HAP-1 (cell line): ENCODE measurements at regions not wholly inside any gene's neighbourhood (a gene's known extent, or its start where the extent isn't known, plus 50 kb on each side); places are given as distances from the start of the nearest gene placed in this dataset.
"Not testable (repeated sequence)": the region's sequence is repeated elsewhere in the genome, so short reads cannot be mapped to it uniquely, and the experiment has no call there.

Experiments
- DNase-seq, 2 experiments: peaks; one replicate each; pipeline ENCODE4 v3.0.0-alpha.2; 2016 to 2020; ENCODE audit warnings: low spot score in 2 of 2
- H3K27me3 ChIP-seq: fragments of 250-450 bp; sonication (Bioruptor Pico); 2 replicates; pipeline ENCODE4 v1.5.1; 2020; ENCODE audit warnings: low read depth, mild to moderate bottlenecking, moderate library complexity
- H3K36me3 ChIP-seq: fragments of 250-450 bp; sonication (Bioruptor Pico); replicated peaks from 2 replicates; pipeline ENCODE4 v1.5.1; 2020; ENCODE audit warnings: mild to moderate bottlenecking
- H3K4me1 ChIP-seq: fragments of 250-450 bp; sonication (Bioruptor Pico); 2 replicates; pipeline ENCODE4 v1.5.1; 2020; ENCODE audit warnings: mild to moderate bottlenecking
- H3K4me3 ChIP-seq: fragments of 250-450 bp; sonication (Bioruptor Pico); 2 replicates; pipeline ENCODE4 v1.5.1; 2020; ENCODE audit warnings: mild to moderate bottlenecking, moderate library complexity
- H3K9me3 ChIP-seq: fragments of 250-450 bp; sonication (Bioruptor Pico); 2 replicates; pipeline ENCODE4 v1.5.1; 2020; ENCODE audit warnings: mild to moderate bottlenecking, moderate library complexity
- in situ Hi-C: fragments of 300-500 bp; cut with MboI; formaldehyde crosslinking; loops from 3 replicates; pipeline ENCODE4 v1.14.3; 2020; ENCODE audit warnings: low sequenced_read_pairs, inconsistent platforms, mixed read lengths

DNA sequence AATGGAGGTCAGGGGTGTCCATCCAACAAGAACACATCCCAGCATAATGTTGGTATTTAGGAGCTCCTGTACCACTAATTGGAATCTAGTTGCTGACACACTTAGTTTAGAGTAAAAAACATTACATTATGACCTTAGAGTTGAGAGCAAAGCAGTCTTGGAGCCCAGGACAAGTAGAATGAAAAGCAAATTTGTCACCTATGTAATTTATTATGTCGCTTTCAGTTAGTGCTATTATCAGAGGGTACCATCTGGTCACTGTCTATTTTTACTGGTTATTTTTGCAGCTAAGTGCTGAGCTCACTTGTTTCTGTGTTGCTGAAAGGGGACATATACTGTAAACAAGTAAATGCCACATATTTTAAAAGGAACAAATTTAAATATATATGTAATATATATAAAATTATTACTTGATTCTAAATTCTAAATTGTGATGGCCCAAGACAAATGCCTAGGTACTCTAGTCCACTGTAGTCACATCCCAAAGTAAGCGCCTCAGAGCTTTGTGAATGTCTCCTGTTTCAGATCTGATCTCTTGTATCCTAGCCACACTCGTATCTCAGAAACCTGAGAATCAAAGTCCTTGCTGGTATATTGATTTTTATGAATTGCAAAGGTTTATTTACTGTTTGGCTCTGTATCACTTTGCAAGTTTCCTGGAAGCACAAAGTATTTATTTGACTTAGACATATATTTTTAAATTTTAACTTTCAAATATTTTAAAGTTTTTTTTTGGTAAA lies 148.6 kb upstream of the MAN1A1 start:
- in situ Hi-C loops, result no loop called here
- H3K4me3 ChIP-seq, result no peak overlapping the region
- H3K4me1 ChIP-seq, result no peaks in the 10 kb centered on the region
- DNase-seq, result no peak
- H3K36me3 ChIP-seq, result no peaks in the 10 kb centered on the region
- no peaks in the 10 kb centered on the region for H3K27me3 ChIP-seq
- H3K9me3 ChIP-seq, result no peaks in the 10 kb centered on the region

DNA sequence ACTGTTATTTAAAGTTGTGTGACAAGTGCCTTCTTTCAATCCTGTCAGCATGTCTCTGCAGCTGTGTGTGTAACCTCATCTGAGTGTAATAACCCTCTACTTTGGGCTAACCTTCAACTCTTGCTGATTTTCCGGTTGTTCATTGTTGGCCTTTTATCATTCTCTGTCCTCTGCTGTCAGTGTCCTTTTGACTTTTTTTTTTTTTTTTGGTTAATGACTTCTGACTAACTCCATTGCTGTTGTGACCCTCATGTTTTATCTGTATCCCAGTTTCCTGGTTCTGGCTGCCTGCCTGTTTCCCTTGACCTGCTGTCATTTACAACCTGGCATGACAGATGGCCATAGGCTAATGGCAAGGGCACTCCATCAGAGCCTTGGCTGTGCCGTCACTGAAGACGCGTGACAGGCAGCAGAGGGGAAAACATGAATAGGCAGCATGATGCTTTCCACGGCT lies 145.7 kb upstream of the MAN1A1 start:
- in situ Hi-C loops, result no loop called here
- Histone ChIP-seq H3K36me3 (no peaks in the 10 kb centered on the region), H3K27me3 (no peaks in the 10 kb centered on the region), H3K4me1 (no peaks in the 10 kb centered on the region), H3K4me3 (no peak overlapping the region), H3K9me3 (no peaks in the 10 kb centered on the region)
- no peak for DNase-seq

DNA sequence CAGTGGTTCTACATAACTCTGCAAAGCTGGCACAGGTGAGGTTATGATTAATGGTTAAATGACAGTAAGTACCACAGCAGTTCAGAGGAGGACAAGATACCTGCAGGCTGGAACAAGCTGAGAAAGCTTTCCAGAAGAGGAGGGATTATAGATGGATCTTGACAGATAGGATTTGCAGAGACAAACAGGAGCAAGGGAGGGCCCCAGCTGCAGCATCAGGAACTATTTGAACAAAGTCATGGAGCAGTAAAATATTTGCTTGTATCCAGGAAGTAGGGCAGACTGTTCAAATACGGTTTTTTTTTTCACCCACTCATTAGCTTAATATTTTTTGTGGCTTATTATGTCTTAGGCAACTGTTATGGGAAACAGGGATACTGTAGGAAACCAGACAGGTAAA lies 144.4 kb upstream of the MAN1A1 start:
- no peak overlapping the region for H3K4me3 ChIP-seq
- no peak for DNase-seq
- no peaks in the 10 kb centered on the region for H3K4me1 ChIP-seq
- H3K36me3 ChIP-seq, result no peaks in the 10 kb centered on the region
- in situ Hi-C loops, result no loop called here
- no peaks in the 10 kb centered on the region for H3K9me3 ChIP-seq
- no peaks in the 10 kb centered on the region for H3K27me3 ChIP-seq

DNA sequence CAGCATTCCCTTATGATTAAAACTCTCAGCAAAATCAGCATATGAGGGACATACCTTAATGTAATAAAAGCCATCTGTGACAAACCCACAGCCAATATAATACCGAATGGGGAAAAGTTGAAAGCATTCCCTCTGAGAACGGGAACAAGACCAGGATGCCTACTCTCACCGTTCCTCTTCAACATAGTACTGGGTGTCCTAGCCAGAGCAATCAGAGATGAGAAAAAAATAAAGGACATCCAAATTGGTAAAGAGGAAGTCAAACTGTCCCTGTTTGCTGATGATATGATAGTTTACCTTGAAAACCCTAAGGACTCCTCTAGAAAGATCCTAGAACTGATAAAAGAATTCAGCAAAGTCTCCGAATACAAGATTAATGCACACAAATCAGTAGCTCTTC lies 141.6 kb upstream of the MAN1A1 start:
- H3K4me3 ChIP-seq, H3K27me3 ChIP-seq, in situ Hi-C loops, H3K36me3 ChIP-seq, H3K4me1 ChIP-seq, H3K9me3 ChIP-seq, DNase-seq: not testable (repeated sequence)

DNA sequence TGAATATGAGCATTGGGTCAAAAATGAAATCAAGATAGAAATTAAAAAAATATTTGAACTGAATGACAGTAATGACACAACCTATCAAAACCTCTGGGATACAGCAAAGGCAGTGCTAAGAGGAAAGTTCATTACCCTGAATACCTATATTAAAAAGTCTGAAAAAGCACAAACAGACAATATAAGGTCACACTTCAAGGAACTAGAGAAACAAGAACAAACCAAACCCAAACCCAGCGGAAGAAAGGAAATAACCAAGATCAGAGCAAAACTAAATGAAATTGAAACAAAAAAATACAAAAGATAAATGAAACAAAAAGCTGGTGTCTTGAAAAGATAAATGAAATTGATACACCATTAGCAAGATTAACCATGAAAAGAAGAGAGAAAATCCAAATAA lies 140.5 kb upstream of the MAN1A1 start:
- H3K4me1 ChIP-seq, H3K36me3 ChIP-seq, H3K9me3 ChIP-seq, H3K4me3 ChIP-seq, in situ Hi-C loops, DNase-seq, H3K27me3 ChIP-seq: not testable (repeated sequence)

DNA sequence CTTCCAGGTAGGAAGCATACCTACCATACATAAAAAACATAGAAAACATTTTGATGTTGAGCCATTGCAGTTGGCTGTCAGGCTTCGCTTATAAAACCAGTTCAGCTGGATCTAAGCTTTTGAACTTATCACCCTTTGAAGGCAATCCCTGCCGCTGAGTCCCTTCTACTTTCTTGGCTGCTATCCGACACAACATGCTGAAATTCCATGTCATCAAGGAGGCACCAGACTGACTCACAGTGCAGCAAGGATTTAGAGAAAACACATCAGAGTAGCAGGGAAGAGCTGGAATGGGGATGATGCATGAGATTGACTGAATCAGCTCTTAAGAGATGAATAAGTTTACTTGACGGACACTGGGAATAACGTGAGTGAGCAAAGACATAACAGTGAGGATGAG lies 135.0 kb upstream of the MAN1A1 start:
- DNase-seq, result no peak
- no peak overlapping the region for H3K4me3 ChIP-seq
- no peaks in the 10 kb centered on the region; the same call in 1 of the 2 replicates for H3K27me3 ChIP-seq
- H3K4me1 ChIP-seq, result no peaks in the 10 kb centered on the region; the same call in 1 of the 2 replicates
- H3K36me3 ChIP-seq, result no peaks in the 10 kb centered on the region
- in situ Hi-C loops, result no loop called here
- no peaks in the 10 kb centered on the region for H3K9me3 ChIP-seq

DNA sequence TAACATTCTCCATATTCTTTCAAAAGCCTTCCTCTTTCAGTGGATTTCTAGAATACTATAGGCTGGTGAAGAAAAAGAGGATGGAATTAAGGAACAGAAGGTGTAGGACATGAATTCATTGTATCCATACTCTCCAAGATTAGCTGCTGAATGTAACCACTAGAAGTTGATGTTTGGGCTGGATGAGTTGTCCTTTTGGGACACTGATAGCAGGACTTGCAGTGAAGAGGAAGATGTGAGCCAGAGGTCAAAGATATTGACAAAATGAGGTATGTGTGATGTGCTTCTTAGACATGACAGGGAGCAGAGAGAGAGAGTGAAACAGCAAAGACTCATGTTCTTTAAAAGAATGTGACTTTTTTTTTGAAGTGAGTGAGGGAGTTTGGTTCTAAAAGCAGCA lies 134.3 kb upstream of the MAN1A1 start:
- no peak overlapping the region for H3K4me3 ChIP-seq
- in situ Hi-C loops, result no loop called here
- DNase-seq, result no peak

DNA sequence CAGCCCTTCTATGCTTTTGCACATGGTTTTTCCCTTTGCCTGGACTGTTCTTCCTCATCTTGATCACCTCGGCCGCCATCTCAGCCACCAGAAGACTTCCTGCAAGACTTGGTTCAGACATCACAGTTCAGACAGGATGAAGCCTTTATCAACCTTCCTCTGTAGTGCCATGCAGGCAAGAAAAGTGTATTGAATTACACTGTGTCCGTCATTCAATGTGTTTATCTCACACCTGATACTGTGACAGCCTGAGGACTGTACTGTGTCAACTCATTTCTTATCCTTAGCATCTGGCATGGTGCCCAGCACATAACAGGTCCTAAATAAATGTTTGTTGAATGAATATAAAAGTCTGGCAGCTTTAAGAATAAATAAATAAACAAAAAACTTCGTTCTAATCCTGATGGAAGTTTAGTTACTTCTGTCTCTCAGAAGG lies 133.3 kb upstream of the MAN1A1 start:
- no peaks in the 10 kb centered on the region; the same call in 1 of the 2 replicates for H3K27me3 ChIP-seq
- no peaks in the 10 kb centered on the region for H3K36me3 ChIP-seq
- H3K4me3 ChIP-seq, result no peak overlapping the region
- H3K9me3 ChIP-seq, result no peaks in the 10 kb centered on the region
- in situ Hi-C loops, result no loop called here
- peaks cover 3% of the 10 kb centered on the region for H3K4me1 ChIP-seq
- no peak for DNase-seq

More for the DNA sequence above, 134.3 kb upstream of the MAN1A1 start:
- H3K36me3 ChIP-seq, result no peaks in the 10 kb centered on the region
- no peaks in the 10 kb centered on the region; the same call in 1 of the 2 replicates for H3K27me3 ChIP-seq
- no peaks in the 10 kb centered on the region; the same call in 1 of the 2 replicates for H3K4me1 ChIP-seq
- H3K9me3 ChIP-seq, result no peaks in the 10 kb centered on the region

DNA sequence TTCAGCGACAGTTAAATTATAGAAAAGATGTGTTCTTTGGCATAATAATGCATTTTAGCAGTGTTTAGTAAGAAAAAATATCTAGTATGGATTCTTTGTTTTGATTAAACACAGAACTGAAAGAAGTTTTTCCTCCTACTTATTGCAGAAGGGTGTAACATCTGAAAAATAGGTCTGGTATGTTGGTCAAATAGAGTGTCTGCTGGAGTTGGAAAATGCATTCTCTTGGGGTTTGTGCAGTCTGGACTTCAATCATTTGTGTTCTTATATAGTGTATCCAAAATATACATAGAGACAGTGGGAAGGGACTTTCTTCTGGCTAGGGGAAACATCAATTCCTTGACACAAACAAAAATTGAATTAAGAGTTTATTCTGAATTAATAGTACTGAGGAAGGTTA lies 132.4 kb upstream of the MAN1A1 start:
- Histone ChIP-seq H3K9me3 (no peaks in the 10 kb centered on the region), H3K4me1 (peaks cover 9% of the 10 kb centered on the region), H3K4me3 (no peak overlapping the region), H3K36me3 (no peaks in the 10 kb centered on the region), H3K27me3 (no peaks in the 10 kb centered on the region; the same call in 1 of the 2 replicates)
- no peak for DNase-seq
- in situ Hi-C loops, result no loop called here

DNA sequence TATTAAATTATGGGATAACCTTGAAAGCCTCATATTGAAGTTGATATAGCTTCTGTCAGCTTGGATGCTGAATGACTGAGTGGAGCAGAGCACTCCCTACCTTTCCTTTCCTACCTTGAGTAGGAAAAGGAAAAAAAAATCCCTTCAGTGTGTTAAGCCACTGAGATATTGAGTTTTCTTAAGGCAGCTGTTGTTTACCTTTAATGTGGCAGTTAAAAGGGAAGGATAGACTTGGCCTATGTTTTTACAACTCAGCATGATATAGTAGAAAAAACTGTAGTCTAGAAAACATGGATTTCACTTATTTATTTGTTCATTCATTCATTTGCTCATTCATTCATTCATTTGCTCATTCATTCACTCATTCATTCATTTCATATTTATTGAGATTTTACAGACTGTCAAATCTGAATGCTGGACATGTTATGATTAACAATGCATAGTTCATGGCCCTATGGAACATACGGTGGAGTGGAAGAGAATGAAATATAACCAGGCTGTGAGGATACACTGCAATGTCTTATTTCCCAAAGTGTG lies 131.5 kb upstream of the MAN1A1 start:
- H3K4me1 ChIP-seq, result peaks cover 9% of the 10 kb centered on the region
- no peaks in the 10 kb centered on the region; the same call in 1 of the 2 replicates for H3K27me3 ChIP-seq
- DNase-seq, result no peak
- no peaks in the 10 kb centered on the region for H3K36me3 ChIP-seq
- in situ Hi-C loops, result no loop called here
- no peaks in the 10 kb centered on the region for H3K9me3 ChIP-seq
- H3K4me3 ChIP-seq, result no peak overlapping the region

DNA sequence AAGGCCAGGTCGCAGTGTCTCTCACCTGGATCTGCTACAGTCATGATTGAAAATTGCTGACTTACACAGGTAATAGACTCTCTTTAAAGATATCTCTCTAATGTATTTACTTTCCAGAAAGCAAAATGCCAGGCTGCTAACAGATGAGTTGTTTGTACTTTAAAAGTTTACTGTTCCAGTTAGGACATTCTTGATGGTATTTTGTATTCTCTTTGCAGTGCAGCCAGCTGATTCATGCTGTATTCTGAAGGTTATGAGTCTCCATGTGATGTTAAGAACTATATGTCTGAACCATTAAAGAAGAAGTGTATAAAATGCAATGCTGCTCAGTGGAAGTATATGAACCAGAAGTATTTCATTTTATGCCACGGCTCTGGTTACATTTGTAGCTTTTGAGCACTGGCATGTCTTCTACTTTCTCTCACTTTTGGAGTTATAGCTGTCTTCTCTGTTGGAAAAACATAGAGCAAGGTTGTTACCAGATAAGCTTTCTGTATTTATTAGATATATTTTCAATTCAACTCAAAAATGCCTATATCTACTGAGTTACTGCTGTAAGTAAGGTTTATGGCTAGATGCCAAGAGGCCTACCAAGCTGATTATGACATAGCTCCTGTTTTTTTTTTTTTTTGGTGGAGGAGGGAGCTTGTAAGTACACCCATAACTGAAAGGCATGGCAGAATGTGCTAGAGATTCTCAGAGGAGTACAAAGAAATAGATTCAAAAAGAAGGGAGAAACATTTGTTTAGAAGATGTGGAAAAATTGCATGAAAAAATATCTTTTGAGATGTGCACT lies 130.5 kb upstream of the MAN1A1 start:
- DNase-seq, result no peak
- Histone ChIP-seq H3K27me3 (no peaks in the 10 kb centered on the region), H3K4me3 (no peak overlapping the region), H3K36me3 (no peaks in the 10 kb centered on the region), H3K4me1 (peaks cover 9% of the 10 kb centered on the region), H3K9me3 (no peaks in the 10 kb centered on the region)
- in situ Hi-C loops, result no loop called here

DNA sequence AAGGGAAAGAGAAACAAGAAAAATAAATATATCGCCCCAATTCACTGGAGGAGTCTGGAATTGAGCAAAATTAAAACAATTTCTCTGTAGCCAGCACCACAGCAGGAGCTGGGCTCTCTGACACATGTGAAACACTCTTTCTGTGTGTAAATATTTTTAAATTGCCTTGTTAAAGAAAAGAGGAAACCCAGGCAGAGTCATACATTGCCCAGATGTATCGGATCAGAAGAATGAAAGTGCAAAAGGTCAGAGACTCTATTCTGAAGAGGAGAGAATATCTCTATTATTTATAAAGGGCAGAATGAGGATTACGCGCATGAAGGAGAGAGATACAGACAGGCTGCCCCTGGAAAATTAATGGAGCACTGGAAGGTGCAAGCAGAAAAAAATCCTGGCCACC lies 127.0 kb upstream of the MAN1A1 start:
- DNase-seq, result peak in 1 of 2 experiments; percentile 29
- in situ Hi-C loops, result no loop called here
- H3K36me3 ChIP-seq, result no peaks in the 10 kb centered on the region
- peaks cover 9% of the 10 kb centered on the region for H3K4me1 ChIP-seq
- no peaks in the 10 kb centered on the region for H3K27me3 ChIP-seq
- no peak overlapping the region for H3K4me3 ChIP-seq
- no peaks in the 10 kb centered on the region for H3K9me3 ChIP-seq

DNA sequence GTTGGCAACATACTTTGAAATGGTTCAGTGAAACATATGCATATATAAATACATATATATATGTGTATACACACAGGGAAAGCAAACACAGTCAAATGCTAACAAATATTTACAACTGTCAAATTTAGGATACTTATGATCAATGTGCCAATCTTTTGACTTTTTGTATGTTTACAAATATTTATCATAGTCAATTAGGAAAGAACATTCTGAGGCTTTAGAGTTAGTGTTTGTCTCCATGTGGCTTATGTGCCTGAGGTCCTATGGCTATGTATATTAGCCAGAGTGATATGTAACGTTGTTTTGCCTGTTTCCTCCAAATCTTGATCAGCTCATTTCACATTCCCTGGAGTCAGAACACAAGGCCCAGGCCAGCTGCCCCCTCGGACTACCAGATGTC lies 126.5 kb upstream of the MAN1A1 start:
- in situ Hi-C loops, result no loop called here
- no peaks in the 10 kb centered on the region for H3K9me3 ChIP-seq
- H3K27me3 ChIP-seq, result no peaks in the 10 kb centered on the region
- no peak overlapping the region for H3K4me3 ChIP-seq
- H3K36me3 ChIP-seq, result no peaks in the 10 kb centered on the region
- peaks cover 9% of the 10 kb centered on the region for H3K4me1 ChIP-seq
- no peak for DNase-seq
